ENCODE measurements at regions not wholly inside any gene's neighbourhood (a gene's known extent, or its start where the extent isn't known, plus 50 kb on each side); places are given as distances from the start of the nearest gene placed in this dataset.

GRCh38 chr18:46343931-46344372, 239.8 kb downstream of the HAUS1 start:
- Mint-ChIP-seq H3K4me1 (peaks cover 25 to 40% (median 38%) of the 10 kb centered on the region in 3 donors), H3K27ac (peak overlapping the region in 5 of 6 donors; percentile 61 to 89 (median 72))

DNA sequence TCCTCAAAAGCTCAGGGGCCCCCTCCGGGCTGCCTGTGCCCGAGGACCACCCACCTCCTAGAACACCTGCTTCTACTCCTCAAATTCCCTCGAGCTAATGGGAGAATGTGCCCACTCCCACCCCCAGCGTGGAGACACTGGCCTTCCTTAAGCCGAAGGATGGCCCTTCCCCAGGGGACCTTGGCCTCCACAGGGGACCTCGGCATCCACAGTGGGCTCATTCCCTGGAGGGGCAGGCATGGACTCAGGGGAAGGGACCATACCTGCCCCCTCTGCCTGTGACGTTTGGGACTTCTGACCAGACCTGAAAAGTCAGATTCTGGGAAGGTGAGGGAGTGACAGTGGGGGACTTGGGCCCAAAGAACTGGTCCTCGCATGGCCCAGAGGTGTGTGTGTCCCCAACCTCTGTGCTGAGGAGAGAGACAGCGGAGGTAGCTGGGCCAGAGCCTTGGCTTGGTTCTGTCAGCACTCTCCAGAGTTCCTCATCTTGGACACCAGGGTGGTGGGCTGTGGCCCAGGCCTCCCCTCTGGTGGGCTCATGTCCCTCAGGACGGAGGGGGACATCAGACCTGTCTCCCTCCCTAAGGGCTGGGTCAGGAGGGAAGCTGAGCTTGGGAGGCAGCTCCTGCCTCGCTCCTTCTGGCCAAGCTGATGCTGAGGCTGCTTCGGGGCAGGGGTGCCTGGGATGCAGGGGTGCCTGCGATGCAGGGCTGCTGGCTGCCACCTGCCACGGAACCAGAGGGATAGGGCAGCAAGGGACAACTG, 240.4 kb downstream of the HAUS1 start:
- Mint-ChIP-seq H3K4me1 (peaks cover 25 to 41% (median 36%) of the 10 kb centered on the region in 3 donors), H3K27me3 (no peaks in the 10 kb centered on the region), H3K4me3 (peak overlapping the region in 5 of 8 donors; percentile 20 to 57 (median 36))

More at GRCh38 chr18:46343931-46344372, 239.8 kb downstream of the HAUS1 start:
- ATAC-seq (ENCODE audit: low read depth in 2 of 2) (peak; percentile 77 to 79), DNase-seq (peak; percentile 36)
- H3K9me3 Mint-ChIP-seq: no peaks in the 10 kb centered on the region
- no peaks in the 10 kb centered on the region for H3K36me3 Mint-ChIP-seq
- H3K4me3 Mint-ChIP-seq: peak overlapping the region in 6 of 8 donors; percentile 28 to 81 (median 64)
- peaks cover 1 to 3% (median 2%) of the 10 kb centered on the region in 3 donors for H3K27me3 Mint-ChIP-seq

DNA sequence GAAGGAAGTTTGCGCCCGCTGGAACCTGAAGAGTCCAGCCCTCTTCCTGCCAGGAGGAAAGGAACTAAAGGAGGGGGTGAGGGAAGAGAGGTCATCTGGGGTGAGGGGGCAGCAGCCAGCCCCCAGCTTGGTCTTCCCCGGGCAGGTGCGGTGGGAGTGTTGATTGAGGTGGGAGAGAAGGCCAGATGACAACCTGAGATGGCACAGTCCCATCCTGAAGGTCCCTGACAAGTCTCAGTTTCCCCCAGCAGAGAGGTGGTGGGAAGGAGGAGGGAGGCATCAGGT, 240.9 kb downstream of the HAUS1 start:
- Mint-ChIP-seq H3K4me3 (peak overlapping the region in 2 of 8 donors; percentile 47 to 63), H3K9me3 (no peaks in the 10 kb centered on the region), H3K27me3 (no peaks in the 10 kb centered on the region), H3K4me1 (peaks cover 25 to 43% (median 36%) of the 10 kb centered on the region in 3 donors), H3K36me3 (no peaks in the 10 kb centered on the region), H3K27ac (peak overlapping the region in 2 of 6 donors; percentile 14 to 70)
- no peak for ATAC-seq (ENCODE audit: low read depth in 2 of 2)
- DNase-seq: no peak

More for the DNA sequence above, 240.4 kb downstream of the HAUS1 start:
- no peak for DNase-seq
- no peaks in the 10 kb centered on the region for H3K9me3 Mint-ChIP-seq
- no peaks in the 10 kb centered on the region for H3K36me3 Mint-ChIP-seq
- peak overlapping the region in 3 of 6 donors; percentile 14 to 70 (median 15) for H3K27ac Mint-ChIP-seq
- no peak for ATAC-seq (ENCODE audit: low read depth in 2 of 2)

- Mint-ChIP-seq H3K36me3 (no peaks in the 10 kb centered on the region), H3K27ac (peak overlapping the region in 3 of 6 donors; percentile 55 to 72 (median 71)), H3K9me3 (no peaks in the 10 kb centered on the region), H3K27me3 (peaks cover 0 to 5% (median 0%) of the 10 kb centered on the region in 3 donors), H3K4me3 (peak overlapping the region in 4 of 8 donors; percentile 8 to 54 (median 28)), H3K4me1 (peaks cover 25 to 43% (median 36%) of the 10 kb centered on the region in 3 donors)
- DNase-seq (no peak), ATAC-seq (ENCODE audit: low read depth in 2 of 2) (peak; percentile 20 to 22)
Observed at GRCh38 chr18:46346213-46346612, 242.0 kb downstream of the HAUS1 start.

GRCh38 chr18:46346896-46347630, 242.9 kb downstream of the HAUS1 start:
- no peaks in the 10 kb centered on the region for H3K36me3 Mint-ChIP-seq
- no peak for ATAC-seq (ENCODE audit: low read depth in 2 of 2)
- no peak overlapping the region for H3K4me3 Mint-ChIP-seq
- peak overlapping the region in 1 of 6 donors; percentile 37 for H3K27ac Mint-ChIP-seq
- peaks cover 25 to 43% (median 36%) of the 10 kb centered on the region in 3 donors for H3K4me1 Mint-ChIP-seq
- no peaks in the 10 kb centered on the region for H3K9me3 Mint-ChIP-seq
- H3K27me3 Mint-ChIP-seq: peaks cover 0 to 5% (median 0%) of the 10 kb centered on the region in 3 donors
- DNase-seq: no peak

GRCh38 chr18:46350598-46351159, 246.5 kb downstream of the HAUS1 start:
- peaks cover 5 to 18% (median 12%) of the 10 kb centered on the region in 3 donors for H3K4me1 Mint-ChIP-seq
- no peaks in the 10 kb centered on the region for H3K9me3 Mint-ChIP-seq
- H3K27me3 Mint-ChIP-seq: peaks cover 0 to 7% (median 0%) of the 10 kb centered on the region in 3 donors
- no peak for DNase-seq
- no peak for ATAC-seq (ENCODE audit: low read depth in 2 of 2)
- peak overlapping the region in 2 of 6 donors; percentile 32 to 62 for H3K27ac Mint-ChIP-seq
- H3K4me3 Mint-ChIP-seq: no peak overlapping the region
- no peaks in the 10 kb centered on the region for H3K36me3 Mint-ChIP-seq

DNA sequence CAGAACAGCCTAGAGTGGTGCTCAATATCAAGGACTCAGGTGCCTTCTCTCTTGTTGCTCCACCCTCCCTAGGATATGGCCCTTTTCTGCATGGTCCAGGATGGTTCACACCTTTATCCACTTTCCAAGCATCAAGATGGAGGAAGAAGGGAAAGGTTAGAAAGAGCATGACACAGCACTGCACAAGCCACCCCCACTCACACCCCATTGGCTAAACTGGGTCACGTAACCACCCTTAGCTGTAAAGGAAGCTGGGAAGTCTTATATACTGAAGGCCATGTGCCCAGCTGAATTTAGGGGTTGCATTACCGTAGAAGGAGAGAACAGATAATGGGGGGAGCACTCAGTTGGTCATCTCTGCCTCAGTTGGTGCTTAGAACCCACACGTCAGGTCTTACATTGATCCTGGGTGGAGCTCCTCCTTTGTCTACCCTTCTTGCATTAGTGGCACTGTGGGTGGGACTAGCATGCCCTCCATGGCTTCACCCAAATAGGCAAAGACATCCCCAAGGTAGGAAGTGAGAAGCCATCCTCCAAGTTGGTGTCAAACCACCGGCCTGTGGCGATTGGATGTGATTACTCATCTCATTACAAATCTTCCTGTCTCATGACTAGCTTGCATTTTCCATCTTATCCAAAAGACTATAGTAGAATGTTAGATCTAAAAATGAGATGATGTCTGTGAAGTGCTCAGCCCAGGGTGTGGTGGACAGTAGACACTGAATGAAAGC, 248.5 kb downstream of the HAUS1 start:
- Mint-ChIP-seq H3K36me3 (no peaks in the 10 kb centered on the region), H3K4me3 (no peak overlapping the region), H3K9me3 (no peaks in the 10 kb centered on the region), H3K4me1 (peaks cover 0 to 3% (median 0%) of the 10 kb centered on the region in 3 donors), H3K27ac (no peak overlapping the region), H3K27me3 (peaks cover 0 to 12% (median 0%) of the 10 kb centered on the region in 3 donors)
- no peak for ATAC-seq (ENCODE audit: low read depth in 2 of 2)
- DNase-seq: no peak

DNA sequence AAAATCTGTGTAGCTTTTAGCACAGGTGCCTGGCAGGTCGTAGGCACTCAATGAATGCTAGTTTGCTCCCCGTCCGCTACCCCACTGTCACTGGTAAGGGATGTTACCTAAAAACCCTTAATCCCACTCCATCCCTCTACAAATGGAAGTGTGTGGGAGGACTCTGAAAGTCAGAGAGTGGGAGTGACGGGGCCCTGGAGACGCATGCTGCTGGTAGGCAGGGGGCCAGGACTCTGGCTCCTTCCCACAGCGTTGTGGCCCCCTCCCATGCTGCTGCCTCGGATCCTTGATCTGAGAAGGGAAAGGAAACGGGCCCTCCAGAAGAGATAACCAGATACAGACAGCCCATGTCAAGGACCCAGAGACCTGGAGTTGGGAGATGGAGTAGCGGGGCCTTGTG, 249.3 kb downstream of the HAUS1 start:
- Mint-ChIP-seq H3K36me3 (no peaks in the 10 kb centered on the region), H3K27ac (no peak overlapping the region), H3K27me3 (peaks cover 0 to 12% (median 0%) of the 10 kb centered on the region in 3 donors), H3K4me3 (no peak overlapping the region), H3K4me1 (peaks cover 0 to 3% (median 0%) of the 10 kb centered on the region in 3 donors), H3K9me3 (no peaks in the 10 kb centered on the region)
- no peak for DNase-seq
- no peak for ATAC-seq (ENCODE audit: low read depth in 2 of 2)

- DNase-seq: no peak
- H3K4me3 Mint-ChIP-seq: no peak overlapping the region
- H3K4me1 Mint-ChIP-seq: no peaks in the 10 kb centered on the region
- H3K9me3 Mint-ChIP-seq: peaks cover 0 to 15% (median 7%) of the 10 kb centered on the region in 7 donors
- H3K27ac Mint-ChIP-seq: peak overlapping the region in 1 of 6 donors; percentile 15
- no peak for ATAC-seq (ENCODE audit: low read depth in 2 of 2)
- peaks cover 0 to 13% (median 0%) of the 10 kb centered on the region in 3 donors for H3K27me3 Mint-ChIP-seq
- H3K36me3 Mint-ChIP-seq: no peaks in the 10 kb centered on the region
Observed at GRCh38 chr18:46356278-46357033, 252.3 kb downstream of the HAUS1 start.

DNA sequence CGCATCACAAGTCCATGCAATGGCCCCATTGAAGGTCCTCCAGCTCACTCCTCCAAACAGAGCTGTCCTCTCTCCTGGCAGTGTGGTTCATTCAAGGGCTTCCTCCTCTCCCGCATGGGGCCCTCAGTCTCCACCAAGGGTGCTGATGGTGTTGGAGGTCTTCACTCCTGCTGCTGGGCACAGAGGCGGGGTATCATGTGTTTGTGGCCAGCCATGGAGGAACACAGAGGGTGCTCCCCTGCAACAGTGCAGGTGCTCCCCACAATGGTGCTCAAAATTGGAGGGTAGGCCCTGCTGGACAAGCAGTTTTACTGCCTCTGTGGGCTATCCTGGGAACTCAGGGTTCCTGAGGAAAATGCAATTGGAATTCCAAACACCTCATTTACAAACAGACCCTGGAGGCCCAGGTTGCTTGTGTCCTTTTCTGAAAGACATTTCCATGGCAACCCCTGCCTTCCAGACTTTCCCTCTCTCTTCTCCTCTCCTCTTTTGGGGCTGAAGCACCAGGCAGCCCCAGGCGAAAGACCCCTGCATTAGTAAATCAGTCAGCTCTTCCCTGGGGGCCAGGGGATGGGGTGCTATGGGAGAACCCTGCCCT, 256.0 kb downstream of the HAUS1 start:
- no peak for ATAC-seq (ENCODE audit: low read depth in 2 of 2)

DNA sequence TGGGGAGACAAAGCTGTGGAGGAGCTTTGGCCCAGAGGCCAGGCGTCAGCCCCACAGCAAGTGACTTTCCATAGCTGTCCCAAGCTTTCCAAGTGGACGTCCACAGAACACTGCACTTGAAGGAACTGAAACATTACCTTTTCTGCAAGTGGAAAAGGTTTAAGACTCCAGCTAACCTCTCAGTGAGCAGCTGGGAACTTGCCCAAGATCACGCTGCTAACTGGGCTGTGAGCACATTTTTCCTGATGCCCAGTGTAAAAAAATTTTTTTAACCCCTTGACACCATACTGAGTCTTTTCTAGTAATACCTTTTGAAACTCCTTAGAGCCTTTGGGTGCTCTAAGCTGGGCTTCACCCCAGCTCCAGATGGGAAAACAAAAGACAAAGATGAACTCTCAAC, 256.7 kb downstream of the HAUS1 start:
- H3K36me3 Mint-ChIP-seq: no peaks in the 10 kb centered on the region
- ATAC-seq (ENCODE audit: low read depth in 2 of 2): no peak
- no peak for DNase-seq
- H3K27me3 Mint-ChIP-seq: peaks cover 0 to 18% (median 0%) of the 10 kb centered on the region in 3 donors
- H3K27ac Mint-ChIP-seq: no peak overlapping the region
- H3K9me3 Mint-ChIP-seq: peaks cover 0 to 15% (median 7%) of the 10 kb centered on the region in 7 donors
- H3K4me1 Mint-ChIP-seq: no peaks in the 10 kb centered on the region
- peak overlapping the region in 1 of 8 donors; percentile 2 for H3K4me3 Mint-ChIP-seq

More for the DNA sequence above, 256.0 kb downstream of the HAUS1 start:
- Mint-ChIP-seq H3K4me3 (no peak overlapping the region), H3K9me3 (peaks cover 0 to 15% (median 7%) of the 10 kb centered on the region in 7 donors), H3K27me3 (peaks cover 0 to 21% (median 0%) of the 10 kb centered on the region in 3 donors), H3K4me1 (no peaks in the 10 kb centered on the region), H3K36me3 (no peaks in the 10 kb centered on the region), H3K27ac (no peak overlapping the region)
- DNase-seq: no peak

DNA sequence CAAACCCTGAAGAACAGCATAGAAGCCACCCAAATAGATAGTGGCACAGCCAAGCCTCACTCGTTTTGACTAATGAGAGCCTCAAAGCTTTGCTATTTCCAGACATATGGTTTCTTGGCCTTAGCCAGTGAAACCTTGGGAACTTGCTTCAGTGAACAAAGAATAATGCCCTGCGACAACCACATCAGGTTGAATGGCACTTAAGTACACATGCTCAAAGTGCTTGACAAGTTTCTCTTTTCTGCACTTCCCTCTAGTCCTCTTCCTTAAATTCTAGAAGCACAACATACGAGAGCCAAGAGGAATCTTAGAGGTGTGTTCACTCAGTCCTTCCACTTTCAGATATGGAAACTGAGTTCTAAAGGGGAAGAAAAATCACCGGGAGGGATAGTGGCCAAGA, 258.3 kb downstream of the HAUS1 start:
- Mint-ChIP-seq H3K4me1 (no peaks in the 10 kb centered on the region), H3K27ac (no peak overlapping the region), H3K27me3 (peaks cover 0 to 22% (median 0%) of the 10 kb centered on the region in 3 donors), H3K36me3 (no peaks in the 10 kb centered on the region), H3K9me3 (peaks cover 0 to 15% (median 7%) of the 10 kb centered on the region in 7 donors), H3K4me3 (no peak overlapping the region)
- ATAC-seq (ENCODE audit: low read depth in 2 of 2) (no peak), DNase-seq (no peak)

All from naive B cell (primary cell).